ENCODE measurements at regions not wholly inside any gene's neighbourhood (a gene's known extent, or its start where the extent isn't known, plus 50 kb on each side); places are given as distances from the start of the nearest gene placed in this dataset.

DNA sequence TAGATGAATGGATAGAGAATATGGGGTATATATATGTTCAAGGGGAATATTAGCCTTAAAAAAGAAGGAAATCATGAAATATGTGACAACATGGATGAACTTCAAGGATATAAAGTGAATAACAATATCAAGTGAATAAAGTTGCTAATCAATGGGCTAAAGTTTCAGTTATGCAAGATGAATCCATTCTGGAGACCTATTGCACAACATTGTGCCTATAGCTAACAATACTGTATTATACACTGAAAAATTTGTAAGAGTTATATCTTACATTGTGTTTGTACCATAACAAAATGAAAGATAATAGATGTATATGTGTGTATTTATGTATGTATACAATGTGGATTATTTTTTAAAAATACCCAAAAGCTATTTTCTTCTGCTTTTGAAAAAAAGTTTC is 96.3 kb upstream of the DPYD start:
- CTCF ChIA-PET: no interaction called here
- no peak overlapping the region for H3K4me3 ChIP-seq (ENCODE audit: control insufficient read depth in 1 of 2, extremely low read depth in 1 of 2, low read length in 1 of 2)
- H3K36me3 ChIP-seq (ENCODE audit: control insufficient read depth in 2 of 2, extremely low read depth in 1 of 2, insufficient read depth in 1 of 2, low read length in 1 of 2): no peaks in the 10 kb centered on the region
- H3K9me3 ChIP-seq: no peaks in the 10 kb centered on the region
- POLR2A ChIA-PET: no interaction called here
- H3K9me3 Mint-ChIP-seq: no peaks in the 10 kb centered on the region
- no peaks in the 10 kb centered on the region for H3K4me1 ChIP-seq (ENCODE audit: control insufficient read depth in 1 of 2, extremely low read depth in 1 of 2, insufficient read depth in 2 of 2, low read length in 2 of 2)
- H3K27me3 Mint-ChIP-seq: peaks cover 0 to 6% of the 10 kb centered on the region in 2 donors
- H3K4me1 Mint-ChIP-seq: no peaks in the 10 kb centered on the region
- H3K27ac ChIP-seq (ENCODE audit: low read length): no peak overlapping the region
- DNase-seq: no peak
- H3K27me3 ChIP-seq (replicated peaks in 1 of 2; ENCODE audit: control insufficient read depth in 2 of 2, extremely low read depth in 1 of 2, insufficient read depth in 2 of 2, low read length in 1 of 2): no peaks in the 10 kb centered on the region
- no peaks in the 10 kb centered on the region for H3K36me3 Mint-ChIP-seq
- H3K27ac Mint-ChIP-seq: no peak overlapping the region
- H3K4me3 Mint-ChIP-seq: no peak overlapping the region
- no peak for ATAC-seq (replicated peaks in 1 of 4)

DNA sequence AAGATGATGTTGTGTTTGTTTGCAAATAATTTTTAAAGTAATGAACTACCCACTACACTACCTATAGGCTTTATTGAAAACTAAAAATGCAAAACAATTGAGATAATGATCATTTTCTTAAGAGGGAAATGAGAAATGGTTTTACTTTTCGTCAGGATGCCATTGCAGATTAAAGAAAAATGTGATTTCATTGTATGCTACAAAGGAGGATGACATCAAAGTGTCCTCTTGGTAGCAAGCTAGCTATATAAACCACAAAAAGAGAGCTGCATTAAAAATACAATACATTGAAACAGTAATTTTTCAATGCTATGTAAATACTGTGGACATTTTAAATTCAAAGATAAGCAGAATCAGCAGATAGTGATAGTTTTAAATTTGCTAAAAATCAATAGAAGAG is 87.5 kb upstream of the DPYD start:
- CTCF ChIA-PET: interaction anchor here in 1 of 2 donors (0.6 kb wide), 1 partner anchor 780 kb away, joined by 3 read pairs; no protein-coding TSS in a partner anchor
- Mint-ChIP-seq H3K4me3 (no peak overlapping the region), H3K27ac (no peak overlapping the region)

GRCh38 chr1:98005326-98006010 is 84.6 kb upstream of the DPYD start:
- no peaks in the 10 kb centered on the region for H3K27me3 ChIP-seq (replicated peaks in 1 of 2; ENCODE audit: control insufficient read depth in 2 of 2, extremely low read depth in 1 of 2, insufficient read depth in 2 of 2, low read length in 1 of 2)
- ChIA-PET CTCF (no interaction called here), POLR2A (no interaction called here)
- no peak overlapping the region for H3K4me3 ChIP-seq (ENCODE audit: control insufficient read depth in 1 of 2, extremely low read depth in 1 of 2, low read length in 1 of 2)
- ATAC-seq (replicated peaks in 1 of 4): no peak
- no peaks in the 10 kb centered on the region for H3K9me3 ChIP-seq
- H3K27ac ChIP-seq (ENCODE audit: low read length): no peak overlapping the region
- peaks cover 0 to 6% of the 10 kb centered on the region in 2 experiments for H3K4me1 ChIP-seq (ENCODE audit: control insufficient read depth in 1 of 2, extremely low read depth in 1 of 2, insufficient read depth in 2 of 2, low read length in 2 of 2)
- H3K9me3 Mint-ChIP-seq: no peaks in the 10 kb centered on the region
- H3K27ac Mint-ChIP-seq: no peak overlapping the region
- H3K4me3 Mint-ChIP-seq: no peak overlapping the region
- H3K4me1 Mint-ChIP-seq: peaks cover 5 to 11% (median 8%) of the 10 kb centered on the region in 3 donors
- H3K36me3 ChIP-seq (ENCODE audit: control insufficient read depth in 2 of 2, extremely low read depth in 1 of 2, insufficient read depth in 1 of 2, low read length in 1 of 2): no peaks in the 10 kb centered on the region
- no peak for DNase-seq
- H3K36me3 Mint-ChIP-seq: no peaks in the 10 kb centered on the region
- H3K27me3 Mint-ChIP-seq: no peaks in the 10 kb centered on the region

More for the DNA sequence above, 87.5 kb upstream of the DPYD start:
- peaks cover 2 to 5% of the 10 kb centered on the region in 2 donors for H3K27me3 Mint-ChIP-seq
- no peak for DNase-seq
- POLR2A ChIA-PET: interaction anchor here in 1 of 2 donors (0.6 kb wide), 1 partner anchor 1330 kb away, joined by 3 read pairs; no protein-coding TSS in a partner anchor
- H3K36me3 Mint-ChIP-seq: no peaks in the 10 kb centered on the region
- no peaks in the 10 kb centered on the region for H3K36me3 ChIP-seq (ENCODE audit: control insufficient read depth in 2 of 2, extremely low read depth in 1 of 2, insufficient read depth in 1 of 2, low read length in 1 of 2)
- peaks cover 0 to 6% of the 10 kb centered on the region in 2 experiments for H3K4me1 ChIP-seq (ENCODE audit: control insufficient read depth in 1 of 2, extremely low read depth in 1 of 2, insufficient read depth in 2 of 2, low read length in 2 of 2)
- no peak for ATAC-seq (replicated peaks in 1 of 4)
- WGBS (ENCODE audit: insufficient coverage): no CpG with 5 or more reads among the region's 1 CpG
- no peaks in the 10 kb centered on the region for H3K9me3 ChIP-seq
- no peaks in the 10 kb centered on the region for H3K27me3 ChIP-seq (replicated peaks in 1 of 2; ENCODE audit: control insufficient read depth in 2 of 2, extremely low read depth in 1 of 2, insufficient read depth in 2 of 2, low read length in 1 of 2)
- no peak overlapping the region for H3K27ac ChIP-seq (ENCODE audit: low read length)
- H3K9me3 Mint-ChIP-seq: no peaks in the 10 kb centered on the region
- H3K4me1 Mint-ChIP-seq: peaks cover 5 to 11% (median 8%) of the 10 kb centered on the region in 3 donors
- H3K4me3 ChIP-seq (ENCODE audit: control insufficient read depth in 1 of 2, extremely low read depth in 1 of 2, low read length in 1 of 2): no peak overlapping the region

DNA sequence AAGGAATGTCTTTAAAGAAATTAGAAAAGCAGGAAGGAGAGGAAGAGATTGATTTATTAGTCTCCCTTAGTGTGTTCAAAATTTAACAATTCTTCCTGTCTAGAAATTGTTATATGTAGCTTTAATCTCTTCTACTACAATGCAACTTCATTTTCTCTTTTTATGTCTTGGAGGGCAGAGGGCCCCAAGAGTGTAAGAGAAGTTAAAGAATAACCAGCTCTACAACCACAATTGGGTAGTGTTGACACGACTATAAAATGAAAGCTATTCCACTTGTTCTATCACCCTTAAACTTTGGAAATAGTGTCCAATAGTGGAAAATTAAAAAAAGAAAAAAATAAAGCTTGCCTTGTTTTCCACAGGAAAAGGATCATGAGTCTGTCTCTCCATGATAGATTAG is 82.6 kb upstream of the DPYD start:
- no peaks in the 10 kb centered on the region for H3K36me3 ChIP-seq (ENCODE audit: control insufficient read depth in 2 of 2, extremely low read depth in 1 of 2, insufficient read depth in 1 of 2, low read length in 1 of 2)
- H3K9me3 ChIP-seq: no peaks in the 10 kb centered on the region
- no peaks in the 10 kb centered on the region for H3K36me3 Mint-ChIP-seq
- H3K4me1 Mint-ChIP-seq: peaks cover 3 to 5% (median 4%) of the 10 kb centered on the region in 3 donors
- ATAC-seq (replicated peaks in 1 of 4) (no peak), DNase-seq (no peak)
- peaks cover 0 to under 1% of the 10 kb centered on the region in 2 experiments for H3K4me1 ChIP-seq (ENCODE audit: control insufficient read depth in 1 of 2, extremely low read depth in 1 of 2, insufficient read depth in 2 of 2, low read length in 2 of 2)
- H3K27me3 Mint-ChIP-seq: no peaks in the 10 kb centered on the region
- no peaks in the 10 kb centered on the region for H3K27me3 ChIP-seq (replicated peaks in 1 of 2; ENCODE audit: control insufficient read depth in 2 of 2, extremely low read depth in 1 of 2, insufficient read depth in 2 of 2, low read length in 1 of 2)
- no peak overlapping the region for H3K27ac Mint-ChIP-seq
- H3K4me3 ChIP-seq (ENCODE audit: control insufficient read depth in 1 of 2, extremely low read depth in 1 of 2, low read length in 1 of 2): no peak overlapping the region
- H3K27ac ChIP-seq (ENCODE audit: low read length): no peak overlapping the region
- H3K4me3 Mint-ChIP-seq: no peak overlapping the region
- ChIA-PET POLR2A (no interaction called here), CTCF (interaction anchor here in 1 of 2 donors (0.5 kb wide), 1 partner anchor 1869 kb away, joined by 6 read pairs; no protein-coding TSS in a partner anchor)
- no CpG with 5 or more reads among the region's 1 CpG for WGBS (ENCODE audit: insufficient coverage)
- no peaks in the 10 kb centered on the region for H3K9me3 Mint-ChIP-seq

DNA sequence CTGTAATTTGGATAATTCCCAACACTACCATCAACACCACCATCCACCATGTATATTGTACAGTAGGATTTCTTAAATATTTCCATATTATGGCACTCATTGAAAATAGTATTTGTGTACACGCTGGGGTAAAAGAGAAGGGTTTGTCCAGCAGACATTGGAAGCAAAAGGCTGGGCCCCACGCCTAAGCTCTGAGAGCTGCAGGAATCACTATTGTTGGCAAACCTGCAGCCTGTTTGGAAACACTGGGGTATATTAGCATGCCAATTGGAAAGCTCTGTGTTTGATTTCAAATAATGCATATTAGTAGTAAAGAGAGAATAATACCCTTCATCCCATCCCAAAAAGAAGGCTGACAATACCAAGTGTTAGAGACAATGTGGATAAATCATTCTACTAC is 81.5 kb upstream of the DPYD start:
- Histone ChIP-seq H3K27me3 (replicated peaks in 1 of 2; ENCODE audit: control insufficient read depth in 2 of 2, extremely low read depth in 1 of 2, insufficient read depth in 2 of 2, low read length in 1 of 2) (no peaks in the 10 kb centered on the region), H3K9me3 (no peaks in the 10 kb centered on the region), H3K36me3 (ENCODE audit: control insufficient read depth in 2 of 2, extremely low read depth in 1 of 2, insufficient read depth in 1 of 2, low read length in 1 of 2) (no peaks in the 10 kb centered on the region), H3K27ac (ENCODE audit: low read length) (no peak overlapping the region), H3K4me3 (ENCODE audit: control insufficient read depth in 1 of 2, extremely low read depth in 1 of 2, low read length in 1 of 2) (no peak overlapping the region), H3K4me1 (ENCODE audit: control insufficient read depth in 1 of 2, extremely low read depth in 1 of 2, insufficient read depth in 2 of 2, low read length in 2 of 2) (no peaks in the 10 kb centered on the region)
- Mint-ChIP-seq H3K4me3 (no peak overlapping the region), H3K27me3 (no peaks in the 10 kb centered on the region), H3K27ac (no peak overlapping the region), H3K36me3 (no peaks in the 10 kb centered on the region), H3K4me1 (no peaks in the 10 kb centered on the region), H3K9me3 (no peaks in the 10 kb centered on the region)
- no CpG with 5 or more reads among the region's 2 CpGs for WGBS (ENCODE audit: insufficient coverage)
- ATAC-seq (replicated peaks in 1 of 4) (no peak), DNase-seq (no peak)
- ChIA-PET POLR2A (no interaction called here), CTCF (no interaction called here)

DNA sequence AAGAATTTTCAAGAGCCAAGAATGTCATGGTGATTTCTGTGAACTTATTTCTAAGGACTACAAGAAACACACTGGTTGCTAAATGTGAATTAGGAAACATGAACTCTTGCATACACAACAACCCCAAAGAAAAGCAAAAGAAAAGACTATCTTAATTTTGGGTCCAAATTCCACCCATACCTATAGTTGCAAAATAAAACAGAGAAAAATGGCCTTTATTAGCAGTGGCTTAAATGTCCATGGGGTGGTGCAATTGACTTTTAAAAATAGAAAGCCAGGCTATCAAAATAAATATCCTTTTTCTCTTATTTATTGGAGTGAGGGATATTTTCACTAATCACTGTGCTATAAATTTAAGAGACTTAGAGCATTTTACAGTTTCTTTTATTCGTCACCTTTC is 80.9 kb upstream of the DPYD start:
- no peaks in the 10 kb centered on the region for H3K36me3 Mint-ChIP-seq
- POLR2A ChIA-PET: no interaction called here
- H3K4me3 ChIP-seq (ENCODE audit: control insufficient read depth in 1 of 2, extremely low read depth in 1 of 2, low read length in 1 of 2): no peak overlapping the region
- H3K27ac ChIP-seq (ENCODE audit: low read length): no peak overlapping the region
- no peaks in the 10 kb centered on the region for H3K9me3 ChIP-seq
- ATAC-seq (replicated peaks in 1 of 4) (no peak), DNase-seq (no peak)
- no peaks in the 10 kb centered on the region for H3K4me1 ChIP-seq (ENCODE audit: control insufficient read depth in 1 of 2, extremely low read depth in 1 of 2, insufficient read depth in 2 of 2, low read length in 2 of 2)
- H3K27ac Mint-ChIP-seq: no peak overlapping the region
- WGBS (ENCODE audit: insufficient coverage): no CpG with 5 or more reads among the region's 1 CpG
- no peaks in the 10 kb centered on the region for H3K27me3 Mint-ChIP-seq
- no peaks in the 10 kb centered on the region for H3K36me3 ChIP-seq (ENCODE audit: control insufficient read depth in 2 of 2, extremely low read depth in 1 of 2, insufficient read depth in 1 of 2, low read length in 1 of 2)
- no peak overlapping the region for H3K4me3 Mint-ChIP-seq
- H3K9me3 Mint-ChIP-seq: no peaks in the 10 kb centered on the region
- CTCF ChIA-PET: no interaction called here
- no peaks in the 10 kb centered on the region for H3K27me3 ChIP-seq (replicated peaks in 1 of 2; ENCODE audit: control insufficient read depth in 2 of 2, extremely low read depth in 1 of 2, insufficient read depth in 2 of 2, low read length in 1 of 2)
- H3K4me1 Mint-ChIP-seq: no peaks in the 10 kb centered on the region

DNA sequence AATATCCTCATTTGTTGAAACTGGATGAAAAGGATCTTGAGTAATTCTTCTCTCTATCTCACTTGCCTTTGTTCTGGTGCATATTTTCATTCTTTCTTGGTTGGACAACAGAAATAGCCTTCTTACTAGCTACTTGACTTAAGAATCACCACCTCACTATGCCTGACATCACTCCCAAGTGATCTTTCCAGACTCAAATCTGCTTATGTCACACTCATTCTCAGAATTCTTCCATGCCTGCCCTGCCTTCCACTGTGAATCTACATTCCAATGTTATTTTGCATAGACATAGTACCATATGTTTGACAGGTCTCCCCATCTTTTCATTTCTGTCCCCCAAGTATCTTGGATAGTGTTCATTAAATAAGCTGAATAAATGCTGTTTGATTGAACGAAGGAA is 78.5 kb upstream of the DPYD start:
- ATAC-seq (replicated peaks in 1 of 4): no peak
- no peaks in the 10 kb centered on the region for H3K27me3 Mint-ChIP-seq
- Histone ChIP-seq H3K4me3 (ENCODE audit: control insufficient read depth in 1 of 2, extremely low read depth in 1 of 2, low read length in 1 of 2) (no peak overlapping the region), H3K27ac (ENCODE audit: low read length) (no peak overlapping the region), H3K9me3 (no peaks in the 10 kb centered on the region), H3K4me1 (ENCODE audit: control insufficient read depth in 1 of 2, extremely low read depth in 1 of 2, insufficient read depth in 2 of 2, low read length in 2 of 2) (no peaks in the 10 kb centered on the region), H3K36me3 (ENCODE audit: control insufficient read depth in 2 of 2, extremely low read depth in 1 of 2, insufficient read depth in 1 of 2, low read length in 1 of 2) (no peaks in the 10 kb centered on the region), H3K27me3 (replicated peaks in 1 of 2; ENCODE audit: control insufficient read depth in 2 of 2, extremely low read depth in 1 of 2, insufficient read depth in 2 of 2, low read length in 1 of 2) (no peaks in the 10 kb centered on the region)
- H3K4me1 Mint-ChIP-seq: no peaks in the 10 kb centered on the region
- no peak overlapping the region for H3K4me3 Mint-ChIP-seq
- H3K36me3 Mint-ChIP-seq: no peaks in the 10 kb centered on the region
- 44% methylated on average over 1 of the region's 1 CpG for WGBS (ENCODE audit: insufficient coverage)
- CTCF ChIA-PET: no interaction called here
- no peak overlapping the region for H3K27ac Mint-ChIP-seq
- no peaks in the 10 kb centered on the region for H3K9me3 Mint-ChIP-seq
- no peak for DNase-seq
- POLR2A ChIA-PET: no interaction called here
